Neuronal stem cell (in vitro differentiated cells): ENCODE measurements at regions not wholly inside any gene's neighbourhood (a gene's known extent, or its start where the extent isn't known, plus 50 kb on each side); places are given as distances from the start of the nearest gene placed in this dataset.

Experiments
- DNase-seq: peaks from one replicate; pipeline ENCODE4 v3.0.0-alpha.2; 2013; ENCODE audit warnings: low spot score
- H2AFZ ChIP-seq: one replicate; pipeline ENCODE4 v1.6.1; 2013; ENCODE audit warnings: mild to moderate bottlenecking, low read length, inconsistent platforms
- H2AK5ac ChIP-seq: 2 replicates; pipeline ENCODE4 v1.6.1; 2013; ENCODE audit warnings: low read depth, mild to moderate bottlenecking, inconsistent platforms, low read length, moderate library complexity, mixed read lengths
- H2BK120ac ChIP-seq: 2 replicates; pipeline ENCODE4 v1.6.1; 2013; ENCODE audit warnings: low read depth, mild to moderate bottlenecking, inconsistent platforms, low read length, moderate library complexity, mixed read lengths
- H2BK12ac ChIP-seq: one replicate; pipeline ENCODE4 v1.6.1; 2013; ENCODE audit warnings: low read length, inconsistent platforms
- H2BK15ac ChIP-seq: 2 replicates; pipeline ENCODE4 v1.6.1; 2013; ENCODE audit warnings: mild to moderate bottlenecking, low read length, inconsistent platforms, mixed read lengths
- H2BK5ac ChIP-seq: one replicate; pipeline ENCODE4 v1.6.1; 2013; ENCODE audit warnings: inconsistent platforms, mild to moderate bottlenecking, low read length, moderate library complexity
- H3K14ac ChIP-seq: one replicate; pipeline ENCODE4 v1.6.1; 2013; ENCODE audit warnings: low read length, inconsistent platforms
- H3K18ac ChIP-seq: 2 replicates; pipeline ENCODE4 v1.6.1; 2013; ENCODE audit warnings: low read length, inconsistent platforms
- H3K23ac ChIP-seq: 2 replicates; pipeline ENCODE4 v1.6.1; 2013; ENCODE audit warnings: low read depth, mild to moderate bottlenecking, mixed read lengths, low read length, inconsistent platforms; ENCODE audit not compliant: poor library complexity
- H3K27ac ChIP-seq: replicated peaks from 3 replicates; pipeline ENCODE4 v1.5.1; 2013; ENCODE audit warnings: low read length, inconsistent platforms
- H3K27me3 ChIP-seq, 3 experiments: 2 replicates each; pipeline ENCODE4 v1.6.1; 2013; ENCODE audit warnings: low read length in 3 of 3, mild to moderate bottlenecking in 2 of 3, inconsistent platforms in 1 of 3, low read depth in 1 of 3, mixed read lengths in 1 of 3, moderate library complexity in 1 of 3; ENCODE audit not compliant: control insufficient read depth in 3 of 3, insufficient read depth in 3 of 3
- H3K36me3 ChIP-seq, 2 donors: replicated peaks in 1 of 2; 2 replicates each; pipeline ENCODE4 v1.6.1; 2013; ENCODE audit warnings: low read length in 2 of 2; ENCODE audit not compliant: control insufficient read depth in 2 of 2, insufficient read depth in 2 of 2
- H3K4ac ChIP-seq: 2 replicates; pipeline ENCODE4 v1.6.1; 2013; ENCODE audit warnings: inconsistent platforms, mild to moderate bottlenecking, low read length, moderate library complexity
- H3K4me1 ChIP-seq, 2 donors: 1 replicate in 1 of 2; 2 replicates in 1 of 2; pipeline ENCODE4 v1.6.1; 2013; ENCODE audit warnings: low read length in 2 of 2, low read depth in 1 of 2; ENCODE audit not compliant: control insufficient read depth in 2 of 2, insufficient read depth in 1 of 2
- H3K4me2 ChIP-seq: one replicate; pipeline ENCODE4 v1.6.1; 2013; ENCODE audit warnings: mild to moderate bottlenecking, low read length, inconsistent platforms; ENCODE audit not compliant: insufficient read depth, poor library complexity, severe bottlenecking
- H3K4me3 ChIP-seq, 2 donors: 2 replicates each; pipeline ENCODE4 v1.5.1; 2013; ENCODE audit warnings: low read length in 2 of 2, mild to moderate bottlenecking in 2 of 2, inconsistent platforms in 1 of 2, moderate library complexity in 1 of 2
- H3K79me1 ChIP-seq: one replicate; pipeline ENCODE4 v1.6.1; 2013; ENCODE audit warnings: low read depth, mild to moderate bottlenecking, inconsistent platforms, low read length, moderate library complexity
- H3K9ac ChIP-seq: one replicate; pipeline ENCODE4 v1.6.1; 2013; ENCODE audit warnings: mild to moderate bottlenecking, low read depth, low read length, inconsistent platforms; ENCODE audit not compliant: poor library complexity
- H3K9me3 ChIP-seq, 2 donors: replicated peaks in 1 of 2; 2 replicates each; pipeline versions ENCODE3 to v1.6.1; 2013; ENCODE audit warnings: low read length in 2 of 2, mild to moderate bottlenecking in 2 of 2, inconsistent platforms in 1 of 2, low read depth in 1 of 2, mixed read lengths in 1 of 2, moderate library complexity in 1 of 2; ENCODE audit not compliant: control insufficient read depth in 2 of 2, insufficient read depth in 1 of 2
- H4K8ac ChIP-seq: one replicate; pipeline ENCODE4 v1.6.1; 2013; ENCODE audit warnings: low read depth, mild to moderate bottlenecking, inconsistent platforms, low read length, moderate library complexity
- H4K91ac ChIP-seq: one replicate; pipeline ENCODE4 v1.6.1; 2013; ENCODE audit warnings: low read length, low read depth, mild to moderate bottlenecking, inconsistent platforms; ENCODE audit not compliant: poor library complexity
- WGBS, 2 donors: extraction: QIAGEN DNeasy Blood & Tissue Kit; methylation state at CpG; one replicate each; pipeline ENCODE4 v1.1.7; 2013; ENCODE audit warnings: missing lambda C conversion rate in 2 of 2, mixed read lengths in 1 of 2; ENCODE audit not compliant: insufficient read length in 2 of 2, insufficient replicate concordance in 1 of 2; ENCODE audit errors: extremely low coverage in 2 of 2; 5-methylcytosine and 5-hydroxymethylcytosine counted together

- H3K9me3 ChIP-seq = no peaks in the 10 kb centered on the region
- H3K18ac ChIP-seq = no peak overlapping the region
- no peak overlapping the region for H3K27ac ChIP-seq
- no peak overlapping the region for H3K14ac ChIP-seq
- no peak for DNase-seq
- H3K27me3 ChIP-seq = no peaks in the 10 kb centered on the region
- H3K23ac ChIP-seq = no peak overlapping the region
- H2BK120ac ChIP-seq = no peak overlapping the region
- no peak overlapping the region for H2BK15ac ChIP-seq
- H3K4me2 ChIP-seq = no peak overlapping the region
- no peak overlapping the region for H3K9ac ChIP-seq
- H2AK5ac ChIP-seq = no peak overlapping the region
- H3K36me3 ChIP-seq = no peaks in the 10 kb centered on the region
- no CpG with 5 or more reads among the region's 6 CpGs for WGBS, 2 donors
- H4K91ac ChIP-seq = no peak overlapping the region
- H2BK5ac ChIP-seq = no peak overlapping the region
- no peaks in the 10 kb centered on the region for H3K79me1 ChIP-seq
- H2AFZ ChIP-seq = no peak overlapping the region
- no peak overlapping the region for H3K4me3 ChIP-seq
- peaks cover 0 to 8% of the 10 kb centered on the region in 2 donors for H3K4me1 ChIP-seq
- H3K4ac ChIP-seq = no peak overlapping the region
- no peak overlapping the region for H2BK12ac ChIP-seq
- H4K8ac ChIP-seq = no peak overlapping the region
Measured at GRCh38 chr12:77357655-77358054, 292.3 kb upstream of the E2F7 start.

- Histone ChIP-seq H2AK5ac (no peak overlapping the region), H3K27me3 (no peaks in the 10 kb centered on the region), H3K36me3 (no peaks in the 10 kb centered on the region), H3K14ac (no peak overlapping the region), H3K23ac (no peak overlapping the region), H3K9ac (no peak overlapping the region), H2BK15ac (no peak overlapping the region), H3K27ac (no peak overlapping the region), H2BK5ac (no peak overlapping the region), H3K4me1 (peaks cover 0 to 6% of the 10 kb centered on the region in 2 donors), H2BK12ac (no peak overlapping the region), H3K79me1 (no peaks in the 10 kb centered on the region), H2AFZ (no peak overlapping the region), H3K18ac (no peak overlapping the region), H3K4me3 (no peak overlapping the region), H3K4me2 (no peak overlapping the region), H3K9me3 (no peaks in the 10 kb centered on the region), H4K8ac (no peak overlapping the region), H3K4ac (no peak overlapping the region), H2BK120ac (no peak overlapping the region), H4K91ac (no peak overlapping the region)
- WGBS, 2 donors = no CpG with 5 or more reads among the region's 2 CpGs
- no peak for DNase-seq
Measured at GRCh38 chr12:77354766-77355362, 289.5 kb upstream of the E2F7 start.

- no peak overlapping the region for H2BK12ac ChIP-seq
- no peak overlapping the region for H3K27ac ChIP-seq
- H3K79me1 ChIP-seq = no peaks in the 10 kb centered on the region
- no peak overlapping the region for H2BK5ac ChIP-seq
- H3K27me3 ChIP-seq = no peaks in the 10 kb centered on the region
- no peak overlapping the region for H3K4me2 ChIP-seq
- no peak overlapping the region for H4K8ac ChIP-seq
- no CpG with 5 or more reads among the region's 1 CpG for WGBS, 2 donors
- H2BK15ac ChIP-seq = no peak overlapping the region
- no peak overlapping the region for H2AK5ac ChIP-seq
- no peak overlapping the region for H3K9ac ChIP-seq
- no peak overlapping the region for H3K23ac ChIP-seq
- H3K9me3 ChIP-seq = no peaks in the 10 kb centered on the region
- no peak overlapping the region for H2AFZ ChIP-seq
- H3K14ac ChIP-seq = no peak overlapping the region
- no peak overlapping the region for H3K4me3 ChIP-seq
- H2BK120ac ChIP-seq = no peak overlapping the region
- H3K4me1 ChIP-seq = peaks cover 3 to 10% of the 10 kb centered on the region in 2 donors
- no peak for DNase-seq
- H3K4ac ChIP-seq = no peak overlapping the region
- no peaks in the 10 kb centered on the region for H3K36me3 ChIP-seq
- H4K91ac ChIP-seq = no peak overlapping the region
- no peak overlapping the region for H3K18ac ChIP-seq
Measured at GRCh38 chr12:77352946-77353345, 287.6 kb upstream of the E2F7 start.

- Histone ChIP-seq H3K4ac (no peak overlapping the region), H3K4me1 (peaks cover 3 to 10% of the 10 kb centered on the region in 2 donors), H2AK5ac (no peak overlapping the region), H3K9me3 (no peaks in the 10 kb centered on the region), H3K18ac (no peak overlapping the region), H2BK5ac (no peak overlapping the region), H4K8ac (no peak overlapping the region), H2AFZ (no peak overlapping the region), H3K23ac (no peak overlapping the region), H2BK120ac (no peak overlapping the region), H3K4me3 (no peak overlapping the region), H3K4me2 (no peak overlapping the region), H4K91ac (no peak overlapping the region), H3K27me3 (no peaks in the 10 kb centered on the region), H3K27ac (no peak overlapping the region), H3K14ac (no peak overlapping the region), H2BK12ac (no peak overlapping the region), H3K36me3 (no peaks in the 10 kb centered on the region), H3K79me1 (no peaks in the 10 kb centered on the region), H3K9ac (no peak overlapping the region), H2BK15ac (no peak overlapping the region)
- no peak for DNase-seq
Measured at GRCh38 chr12:77351860-77352259, 286.5 kb upstream of the E2F7 start.
